NCI-H446 (cell line): ENCODE measurements at regions not wholly inside any gene's neighbourhood (a gene's known extent, or its start where the extent isn't known, plus 50 kb on each side); places are given as distances from the start of the nearest gene placed in this dataset.

Experiments used
- DNase-seq, 2 experiments: peaks; one replicate each; lab custom pipeline; 2025; lab: John Stamatoyannopoulos, UW

- DNase-seq = no peak
These were observed 126.4 kb upstream of the KIRREL3 start for GRCh38 chr11:127126986-127127385.

DNA sequence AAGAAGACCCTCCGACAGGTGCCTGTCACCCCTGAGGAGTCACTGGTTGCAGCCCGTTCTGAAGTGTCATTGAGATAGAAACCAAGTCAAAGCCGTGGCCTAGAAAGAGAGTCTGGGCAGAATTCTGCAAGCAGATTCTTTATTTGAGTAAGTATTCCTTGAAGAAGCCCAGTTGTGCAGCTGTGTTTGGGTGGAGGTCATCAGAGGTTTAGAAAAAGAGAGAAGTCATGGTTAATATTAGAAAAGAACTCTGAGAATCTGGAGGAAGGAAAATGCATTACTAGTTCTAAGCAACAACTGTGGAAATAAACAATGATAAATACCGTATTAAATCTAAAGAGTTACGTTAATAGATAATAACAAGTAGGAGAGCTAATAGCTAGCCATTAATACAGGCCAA is 118.8 kb upstream of the KIRREL3 start:
- no peak for DNase-seq

DNA sequence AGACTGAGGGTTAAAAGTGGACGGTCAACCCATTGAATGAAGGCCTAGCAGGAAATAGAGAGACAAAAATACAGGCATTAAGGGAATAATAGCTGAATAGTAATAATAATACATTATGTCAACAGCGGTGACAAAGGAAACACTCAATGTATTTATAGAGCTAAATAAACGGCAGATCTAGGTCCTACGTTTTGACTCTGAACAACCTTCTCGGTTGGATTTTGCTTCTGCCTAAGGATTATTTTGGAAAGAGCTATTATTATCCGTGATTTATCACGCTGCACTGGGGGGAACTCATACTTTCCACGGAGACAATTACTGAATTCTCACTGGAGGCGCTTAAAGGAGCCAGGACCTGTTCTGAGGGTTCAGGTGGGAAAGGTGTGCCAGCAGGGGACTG is 118.2 kb upstream of the KIRREL3 start:
- DNase-seq = no peak

- DNase-seq = no peak
These were observed 116.7 kb upstream of the KIRREL3 start for GRCh38 chr11:127117231-127117739.

- DNase-seq = no peak
These were observed 115.3 kb upstream of the KIRREL3 start for GRCh38 chr11:127115844-127116243.

DNA sequence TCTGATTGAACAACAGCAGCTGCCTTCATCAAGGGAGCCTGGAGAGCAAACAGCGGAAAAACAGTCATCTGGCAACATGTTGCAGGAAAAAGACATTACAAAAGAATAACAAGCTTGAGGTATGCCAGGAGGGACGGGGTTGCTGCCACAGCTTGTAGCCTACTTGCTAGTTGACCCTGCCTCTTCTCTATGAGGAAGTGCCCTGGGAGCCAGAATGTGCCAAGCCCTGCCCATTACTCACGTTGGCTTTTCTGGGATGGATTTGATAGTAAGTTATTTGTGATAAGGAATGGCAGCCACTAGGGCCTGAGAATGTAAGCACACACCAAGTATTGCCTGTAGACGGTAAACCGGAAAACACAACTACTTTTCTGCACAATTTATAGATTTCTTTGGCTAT is 113.5 kb upstream of the KIRREL3 start:
- DNase-seq = no peak

DNA sequence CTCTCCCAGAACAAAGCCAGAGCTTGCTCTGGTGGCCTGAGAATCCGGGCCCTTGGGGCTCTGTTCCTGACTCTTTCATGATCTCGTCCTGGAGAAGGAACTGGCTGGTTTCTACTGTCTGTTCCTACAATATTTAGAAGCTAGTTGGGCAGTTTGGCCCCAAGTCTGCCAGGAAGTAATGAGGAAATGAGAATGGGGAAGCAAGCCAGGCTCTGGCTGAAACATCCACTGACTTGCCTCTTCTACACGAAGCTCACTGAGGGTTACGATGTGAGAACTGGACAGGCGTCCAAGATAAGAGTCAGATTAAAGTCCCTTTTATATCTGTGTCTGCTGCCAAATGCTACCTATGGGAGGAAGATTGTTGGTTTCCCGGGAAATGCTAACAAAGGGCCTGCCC is 110.0 kb upstream of the KIRREL3 start:
- DNase-seq = no peak

GRCh38 chr11:127109796-127110480 is 109.4 kb upstream of the KIRREL3 start:
- DNase-seq = no peak

GRCh38 chr11:127108838-127109237 is 108.3 kb upstream of the KIRREL3 start:
- DNase-seq = no peak

DNA sequence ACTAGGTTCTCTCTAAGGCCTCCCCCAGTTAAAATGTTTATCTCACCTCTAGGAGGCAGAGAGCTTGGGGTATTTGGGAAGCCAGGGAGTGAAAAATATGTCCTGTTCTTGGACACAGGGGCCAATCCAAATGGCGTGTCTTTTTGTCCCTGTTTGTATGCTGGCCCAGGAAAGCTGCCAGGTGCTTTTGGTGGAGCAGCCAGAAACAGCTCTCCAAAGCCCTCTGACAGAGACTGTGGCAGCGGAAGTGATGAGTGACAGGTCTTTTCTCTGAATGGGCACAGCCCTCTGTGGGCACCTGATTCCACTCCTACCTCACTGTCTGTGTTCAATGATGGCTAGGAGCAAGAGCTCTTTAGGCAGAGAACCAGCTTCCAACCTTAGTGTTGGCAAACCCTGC is 106.4 kb upstream of the KIRREL3 start:
- DNase-seq = no peak

DNA sequence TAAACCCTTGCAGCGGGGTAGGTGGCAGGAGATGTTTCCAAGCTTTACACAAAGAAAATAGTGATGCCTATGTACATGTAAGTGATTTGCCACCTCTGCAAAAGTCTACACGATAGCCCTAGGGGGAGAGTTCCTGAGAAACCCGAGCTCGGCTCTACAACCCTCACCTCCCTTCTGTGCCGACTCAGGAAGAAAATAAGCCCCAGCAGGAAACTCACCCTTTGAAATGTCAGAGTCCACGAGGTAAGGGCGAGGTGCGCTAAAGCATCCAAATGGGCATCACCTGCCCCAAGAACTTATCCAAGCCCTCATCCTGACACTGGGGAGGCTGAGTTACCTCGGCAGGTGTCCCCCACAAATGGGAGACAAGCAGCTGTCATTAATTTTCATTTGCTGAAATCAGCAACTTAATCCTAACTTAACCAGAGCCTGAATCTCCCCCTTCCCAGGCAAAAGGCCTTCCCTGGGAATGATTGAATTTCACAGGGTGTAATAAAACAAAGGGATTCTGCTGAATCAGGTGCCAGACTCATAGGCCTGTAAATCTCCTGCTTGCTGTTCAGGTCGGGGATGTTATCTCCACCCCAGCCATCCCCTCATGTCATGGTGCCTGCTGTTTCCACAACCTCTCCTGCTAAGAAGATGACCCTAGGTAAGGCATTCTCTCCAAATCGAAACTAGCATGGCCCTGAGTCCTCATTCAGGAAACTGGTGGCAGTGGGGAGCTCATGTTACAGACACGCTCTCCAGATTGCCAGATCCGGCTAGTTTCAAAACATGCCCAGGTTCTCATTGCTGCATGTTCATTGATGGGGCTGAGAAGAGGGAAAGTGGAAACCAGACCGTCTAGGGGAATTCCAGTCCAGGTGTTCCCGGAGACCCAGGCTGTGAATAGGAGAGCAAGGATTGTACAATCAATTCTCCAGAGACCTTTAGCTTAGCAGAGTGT is 105.3 kb upstream of the KIRREL3 start:
- no peak for DNase-seq

DNA sequence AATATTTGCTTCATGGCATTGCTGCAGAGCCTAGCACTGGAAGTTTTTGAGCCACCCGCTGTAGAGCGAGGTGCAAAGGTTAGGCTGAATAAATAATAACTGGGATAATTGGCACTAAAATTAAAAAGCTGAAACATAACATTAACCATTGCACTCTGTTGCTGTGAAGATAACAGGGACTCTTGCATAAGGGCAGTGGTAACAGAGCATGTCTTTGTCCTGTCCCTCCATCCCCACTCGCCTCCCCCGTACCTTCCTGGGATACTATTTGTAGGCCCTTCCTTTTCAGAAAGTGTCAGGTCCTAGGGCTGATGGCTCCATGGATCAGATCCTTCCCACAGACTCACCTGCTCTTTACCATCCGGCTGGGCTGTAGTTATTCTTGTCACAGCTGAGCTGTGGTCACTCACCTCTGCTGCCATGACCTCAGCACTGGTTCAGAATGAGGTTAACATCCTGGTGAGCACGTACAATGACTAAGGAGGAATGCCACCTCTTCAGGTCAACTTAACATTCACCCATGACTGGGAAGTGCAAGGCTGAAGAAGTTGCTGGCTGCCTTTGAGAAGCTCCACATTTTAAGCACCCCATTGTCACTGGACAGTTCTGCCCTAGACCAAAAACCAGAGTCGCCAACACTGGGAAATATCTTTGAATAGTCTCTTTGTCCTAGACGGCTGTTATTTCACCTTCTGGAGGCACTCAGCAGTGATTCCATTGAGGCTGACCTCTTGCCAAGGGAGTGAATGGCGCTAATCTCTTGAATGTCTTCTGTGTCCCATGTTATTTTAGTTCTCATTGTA is 103.2 kb upstream of the KIRREL3 start:
- no peak for DNase-seq

DNA sequence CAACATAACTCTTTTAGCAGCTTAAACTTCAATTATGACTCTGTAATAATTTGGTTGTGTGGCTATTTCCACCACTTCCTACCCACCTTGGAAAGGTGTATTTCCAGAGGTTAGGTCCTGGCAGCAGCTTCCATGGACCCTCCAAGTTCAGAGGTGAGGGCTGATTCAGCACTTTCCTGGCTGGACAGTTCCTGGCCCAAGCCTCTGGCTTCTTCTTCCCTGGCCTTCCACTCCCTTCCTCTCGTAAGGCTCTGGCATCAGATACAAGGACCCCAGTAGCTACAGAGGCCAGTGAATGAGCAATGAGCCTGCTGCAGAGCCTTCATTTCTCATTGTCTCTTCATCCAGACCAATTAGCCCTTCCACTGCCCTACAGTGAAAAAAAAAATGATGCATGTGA is 98.1 kb upstream of the KIRREL3 start:
- DNase-seq = no peak

- no peak for DNase-seq
These were observed 80.2 kb upstream of the KIRREL3 start for GRCh38 chr11:127080735-127081134.

DNA sequence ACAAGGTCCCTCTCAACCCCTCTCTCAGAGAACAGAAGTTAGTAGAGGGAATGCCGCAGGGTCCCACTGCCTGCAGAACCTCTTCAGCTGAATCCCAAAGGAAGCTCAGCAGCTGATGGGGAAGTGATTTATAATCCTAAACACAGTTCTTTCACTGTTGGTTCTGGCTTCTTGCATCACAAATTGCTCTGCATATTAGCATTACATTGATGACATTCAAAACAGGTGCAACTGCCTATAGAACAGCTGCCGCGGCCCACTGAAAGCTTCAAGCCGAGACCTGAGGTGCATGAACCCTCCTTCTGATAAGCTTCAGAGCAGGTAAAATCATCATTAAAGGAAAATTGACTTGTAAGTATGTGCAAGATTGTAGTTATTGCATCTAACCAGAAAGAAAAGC is 75.2 kb upstream of the KIRREL3 start:
- no peak for DNase-seq

DNA sequence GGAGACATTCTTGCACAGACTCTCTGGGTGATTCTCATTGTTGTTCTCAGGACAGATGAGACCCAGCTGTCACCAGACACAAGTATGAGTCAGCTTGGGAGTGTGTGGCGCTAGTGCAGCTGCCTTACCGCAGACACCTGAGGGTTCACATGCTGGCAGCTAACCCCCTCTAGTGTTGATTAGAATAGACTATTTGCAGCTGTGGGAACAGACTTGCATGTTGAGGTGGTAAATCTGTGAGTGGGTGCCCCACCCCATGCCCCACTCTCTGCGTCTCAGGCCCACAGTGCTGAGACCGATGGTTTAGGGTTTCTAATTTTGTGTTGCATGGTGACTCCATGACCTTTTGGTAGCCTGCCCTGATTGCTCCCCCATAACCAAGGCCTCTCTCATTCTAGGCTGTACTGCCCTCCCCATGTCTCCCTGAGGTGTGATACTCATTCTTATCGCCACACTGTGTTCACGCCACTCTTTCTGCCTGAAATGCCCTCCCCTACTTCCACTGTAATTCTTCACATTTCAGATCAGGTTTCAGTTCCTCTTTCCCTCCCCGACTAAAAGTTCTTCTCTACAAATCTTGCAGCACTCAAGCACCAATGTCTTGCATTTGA is 73.7 kb upstream of the KIRREL3 start:
- DNase-seq = no peak

DNA sequence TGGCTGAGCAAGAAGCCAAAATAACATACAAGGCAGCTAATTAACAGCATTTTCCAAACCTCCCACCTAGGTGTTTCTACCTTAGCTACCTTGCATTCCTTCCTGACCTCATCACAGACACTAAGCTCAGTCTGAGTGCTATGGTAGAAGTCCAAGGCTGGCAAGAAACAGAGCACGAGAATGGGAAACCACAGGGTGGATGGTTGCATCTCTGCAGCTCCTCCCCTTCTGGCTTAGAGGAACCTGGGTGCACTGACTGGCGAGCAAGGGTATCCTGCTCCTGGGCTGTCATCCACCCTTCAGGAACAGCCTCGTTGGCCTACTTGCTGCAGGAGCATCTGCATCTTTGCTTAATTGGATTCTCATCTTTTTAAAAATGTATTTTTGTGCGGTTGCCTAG is 73.1 kb upstream of the KIRREL3 start:
- no peak for DNase-seq

GRCh38 chr11:127071606-127072005 is 71.0 kb upstream of the KIRREL3 start:
- no peak for DNase-seq

DNA sequence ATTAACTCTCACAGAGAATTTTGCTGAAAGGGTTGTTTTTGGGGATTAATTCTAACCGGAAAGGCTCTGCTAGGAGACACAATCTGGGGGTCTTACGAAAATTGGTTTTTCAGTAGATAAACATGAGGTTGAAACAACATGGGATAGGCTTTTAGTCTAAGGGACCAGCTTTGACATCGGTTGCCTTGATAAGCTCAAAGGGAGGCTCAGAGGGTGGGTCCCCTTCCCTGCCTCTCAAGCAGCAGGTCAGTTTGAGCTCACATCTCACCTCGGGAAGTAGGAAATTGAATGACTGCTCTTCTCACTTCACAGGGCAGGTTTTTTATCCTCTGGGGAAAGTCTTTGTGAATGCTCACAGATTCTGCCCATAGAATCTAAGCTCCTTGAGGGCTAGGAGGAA is 70.2 kb upstream of the KIRREL3 start:
- DNase-seq = no peak

- DNase-seq = no peak
These were observed 66.0 kb upstream of the KIRREL3 start for GRCh38 chr11:127066401-127067090.

GRCh38 chr11:127063241-127063640 is 62.7 kb upstream of the KIRREL3 start:
- no peak for DNase-seq
